ENCODE measurements at regions not wholly inside any gene's neighbourhood (a gene's known extent, or its start where the extent isn't known, plus 50 kb on each side); places are given as distances from the start of the nearest gene placed in this dataset.

DNA sequence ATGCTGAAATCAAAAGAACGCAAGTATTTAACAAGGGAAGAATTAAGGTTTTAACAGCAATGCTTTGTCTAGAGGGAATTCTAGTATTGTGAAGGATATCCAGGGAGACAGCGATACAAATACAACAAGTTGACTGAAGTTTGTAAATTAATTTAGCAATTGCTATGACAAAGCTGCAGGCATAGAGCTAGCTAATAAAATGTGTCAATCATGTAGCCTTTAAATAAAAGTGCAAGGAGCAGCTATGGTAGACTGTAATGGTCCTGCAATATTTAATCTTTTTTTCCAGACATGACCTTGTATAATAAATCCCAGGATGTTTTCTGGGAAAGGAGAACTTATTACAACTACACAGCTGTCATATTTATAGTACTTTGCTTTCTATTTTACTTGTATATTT, 779.3 kb downstream of the SLITRK5 start:
- no peak overlapping the region for H3K9ac ChIP-seq (ENCODE audit: low read length)

DNA sequence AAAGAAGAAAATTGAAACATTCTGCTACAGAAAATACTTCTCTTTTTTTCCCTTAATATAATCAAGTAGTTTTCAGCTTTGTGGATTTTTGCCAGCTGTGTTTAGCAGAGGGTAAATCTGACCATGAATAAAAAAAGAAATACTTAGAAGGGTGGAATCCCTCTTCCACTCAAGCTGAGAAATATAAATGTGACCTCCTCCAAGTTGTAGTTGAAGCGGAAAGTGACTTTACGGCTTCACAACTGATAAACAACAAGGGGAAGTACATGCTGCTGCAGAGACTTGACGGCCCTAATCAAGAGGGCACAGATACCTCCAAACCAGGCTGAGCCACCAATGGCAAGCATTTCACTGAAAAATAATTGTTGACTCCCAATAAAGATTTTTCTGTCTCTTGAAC, 785.0 kb downstream of the SLITRK5 start:
- Histone ChIP-seq H3K79me2 (ENCODE audit: insufficient read depth, low read length) (no peaks in the 10 kb centered on the region), H3K36me3 (ENCODE audit: low read length) (no peaks in the 10 kb centered on the region), H4K20me1 (ENCODE audit: low read depth, low read length) (no peaks in the 10 kb centered on the region), H3K4me3 (ENCODE audit: insufficient read depth, low read length, poor library complexity, severe bottlenecking) (no peak overlapping the region), H3K4me2 (ENCODE audit: low read depth, low read length, poor library complexity, severe bottlenecking) (no peak overlapping the region), H3F3A (ENCODE audit: insufficient read depth) (no peaks in the 10 kb centered on the region), H3K27me3 (ENCODE audit: low read length) (no peaks in the 10 kb centered on the region), H3K9me3 (ENCODE audit: insufficient read depth, low read length) (no peaks in the 10 kb centered on the region), H3K27ac (ENCODE audit: low read depth, low read length) (no peak overlapping the region), H2AFZ (ENCODE audit: low read depth, low read length, severe bottlenecking) (no peak overlapping the region), H3K9me2 (replicated peaks; ENCODE audit: insufficient read depth, low read length) (no peaks in the 10 kb centered on the region), H3K9ac (ENCODE audit: low read length) (no peak overlapping the region)
- no peak for TF ChIP-seq EZH2phosphoT487 (conservative IDR thresholded peaks at IDR 0.05; ENCODE audit: low read length)
- TF ChIP-seq, protein P1, sequence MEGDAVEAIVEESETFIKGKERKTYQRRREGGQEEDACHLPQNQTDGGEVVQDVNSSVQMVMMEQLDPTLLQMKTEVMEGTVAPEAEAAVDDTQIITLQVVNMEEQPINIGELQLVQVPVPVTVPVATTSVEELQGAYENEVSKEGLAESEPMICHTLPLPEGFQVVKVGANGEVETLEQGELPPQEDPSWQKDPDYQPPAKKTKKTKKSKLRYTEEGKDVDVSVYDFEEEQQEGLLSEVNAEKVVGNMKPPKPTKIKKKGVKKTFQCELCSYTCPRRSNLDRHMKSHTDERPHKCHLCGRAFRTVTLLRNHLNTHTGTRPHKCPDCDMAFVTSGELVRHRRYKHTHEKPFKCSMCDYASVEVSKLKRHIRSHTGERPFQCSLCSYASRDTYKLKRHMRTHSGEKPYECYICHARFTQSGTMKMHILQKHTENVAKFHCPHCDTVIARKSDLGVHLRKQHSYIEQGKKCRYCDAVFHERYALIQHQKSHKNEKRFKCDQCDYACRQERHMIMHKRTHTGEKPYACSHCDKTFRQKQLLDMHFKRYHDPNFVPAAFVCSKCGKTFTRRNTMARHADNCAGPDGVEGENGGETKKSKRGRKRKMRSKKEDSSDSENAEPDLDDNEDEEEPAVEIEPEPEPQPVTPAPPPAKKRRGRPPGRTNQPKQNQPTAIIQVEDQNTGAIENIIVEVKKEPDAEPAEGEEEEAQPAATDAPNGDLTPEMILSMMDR (IDR thresholded peaks at IDR 0.05; ENCODE audit: insufficient read depth, low read length, poor library complexity, severe bottlenecking), result no peak

More for the DNA sequence above, 779.3 kb downstream of the SLITRK5 start:
- Histone ChIP-seq H3K4me2 (ENCODE audit: low read depth, low read length, poor library complexity, severe bottlenecking) (no peak overlapping the region), H3K79me2 (ENCODE audit: insufficient read depth, low read length) (no peaks in the 10 kb centered on the region), H3K27ac (ENCODE audit: low read depth, low read length) (no peak overlapping the region), H3K9me2 (replicated peaks; ENCODE audit: insufficient read depth, low read length) (no peaks in the 10 kb centered on the region), H2AFZ (ENCODE audit: low read depth, low read length, severe bottlenecking) (no peak overlapping the region), H3F3A (ENCODE audit: insufficient read depth) (no peaks in the 10 kb centered on the region), H4K20me1 (ENCODE audit: low read depth, low read length) (no peaks in the 10 kb centered on the region), H3K4me3 (ENCODE audit: insufficient read depth, low read length, poor library complexity, severe bottlenecking) (no peak overlapping the region), H3K9me3 (ENCODE audit: insufficient read depth, low read length) (no peaks in the 10 kb centered on the region), H3K27me3 (ENCODE audit: low read length) (no peaks in the 10 kb centered on the region), H3K36me3 (ENCODE audit: low read length) (no peaks in the 10 kb centered on the region)
- TF ChIP-seq EZH2phosphoT487 (conservative IDR thresholded peaks at IDR 0.05; ENCODE audit: low read length), result no peak
- TF ChIP-seq, protein P1 (IDR thresholded peaks at IDR 0.05; ENCODE audit: insufficient read depth, low read length, poor library complexity, severe bottlenecking), result no peak

DNA sequence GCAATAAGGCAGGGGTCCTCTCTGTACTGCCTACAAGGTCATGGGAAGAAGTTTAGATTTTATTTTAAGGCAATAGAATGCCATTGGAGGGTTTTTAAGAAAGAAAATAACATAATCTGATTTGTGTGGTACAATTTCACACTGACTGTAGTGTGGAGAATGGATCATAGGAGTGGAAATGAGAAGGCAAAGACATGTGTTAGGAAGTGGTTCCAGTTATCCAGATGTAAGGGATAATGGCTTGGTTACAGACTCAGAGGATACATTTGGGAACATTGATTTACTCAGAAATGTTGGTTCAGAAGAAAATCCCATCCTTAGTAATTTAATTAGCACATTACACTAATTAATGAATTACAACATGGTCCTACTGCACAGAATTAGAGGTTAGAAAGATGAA, 788.2 kb downstream of the SLITRK5 start:
- Histone ChIP-seq H3F3A (ENCODE audit: insufficient read depth) (no peaks in the 10 kb centered on the region), H2AFZ (ENCODE audit: low read depth, low read length, severe bottlenecking) (no peak overlapping the region), H3K9me2 (replicated peaks; ENCODE audit: insufficient read depth, low read length) (no peaks in the 10 kb centered on the region), H3K27me3 (ENCODE audit: low read length) (no peaks in the 10 kb centered on the region), H3K9ac (ENCODE audit: low read length) (no peak overlapping the region), H3K4me3 (ENCODE audit: insufficient read depth, low read length, poor library complexity, severe bottlenecking) (no peak overlapping the region), H3K27ac (ENCODE audit: low read depth, low read length) (no peak overlapping the region), H3K79me2 (ENCODE audit: insufficient read depth, low read length) (no peaks in the 10 kb centered on the region), H4K20me1 (ENCODE audit: low read depth, low read length) (no peaks in the 10 kb centered on the region), H3K36me3 (ENCODE audit: low read length) (no peaks in the 10 kb centered on the region), H3K9me3 (ENCODE audit: insufficient read depth, low read length) (no peaks in the 10 kb centered on the region), H3K4me2 (ENCODE audit: low read depth, low read length, poor library complexity, severe bottlenecking) (no peak overlapping the region)
- TF ChIP-seq EZH2phosphoT487 (conservative IDR thresholded peaks at IDR 0.05; ENCODE audit: low read length), result no peak
- TF ChIP-seq, protein P1 (IDR thresholded peaks at IDR 0.05; ENCODE audit: insufficient read depth, low read length, poor library complexity, severe bottlenecking), result no peak
